ENCODE measurements at regions not wholly inside any gene's neighbourhood (a gene's known extent, or its start where the extent isn't known, plus 50 kb on each side); places are given as distances from the start of the nearest gene placed in this dataset.

GRCh38 chr2:44107974-44108373, 60.7 kb upstream of the PPM1B start:
- DNase-seq (ENCODE audit: low spot score) (no peak), ATAC-seq (ENCODE audit: insufficient number of reproducible peaks, low FRiP score, low read depth) (no peak)
- H3K4me1 ChIP-seq (ENCODE audit: control insufficient read depth in 1 of 2, low read depth in 2 of 2) = no peaks in the 10 kb centered on the region
- no peaks in the 10 kb centered on the region for H3K27me3 ChIP-seq (replicated peaks; ENCODE audit: insufficient read depth)
- TF ChIP-seq CTCF (IDR thresholded peaks at IDR 0.05) = no peak
- no peaks in the 10 kb centered on the region for H3K9me3 ChIP-seq
- no peaks in the 10 kb centered on the region for H3K36me3 ChIP-seq
- H3K4me3 ChIP-seq = no peak overlapping the region
- H3K27ac ChIP-seq = no peak overlapping the region

- ATAC-seq (ENCODE audit: insufficient number of reproducible peaks, low FRiP score, low read depth) (no peak), DNase-seq (ENCODE audit: low spot score) (no peak)
- no peak overlapping the region for H3K4me3 ChIP-seq
- no peaks in the 10 kb centered on the region for H3K36me3 ChIP-seq
- no peaks in the 10 kb centered on the region for H3K9me3 ChIP-seq
- H3K27ac ChIP-seq = no peak overlapping the region
- no peaks in the 10 kb centered on the region for H3K4me1 ChIP-seq (ENCODE audit: control insufficient read depth in 1 of 2, low read depth in 2 of 2)
- no peaks in the 10 kb centered on the region for H3K27me3 ChIP-seq (replicated peaks; ENCODE audit: insufficient read depth)
- no peak for TF ChIP-seq CTCF (IDR thresholded peaks at IDR 0.05)
Observed at GRCh38 chr2:44109166-44109565, 59.5 kb upstream of the PPM1B start.

DNA sequence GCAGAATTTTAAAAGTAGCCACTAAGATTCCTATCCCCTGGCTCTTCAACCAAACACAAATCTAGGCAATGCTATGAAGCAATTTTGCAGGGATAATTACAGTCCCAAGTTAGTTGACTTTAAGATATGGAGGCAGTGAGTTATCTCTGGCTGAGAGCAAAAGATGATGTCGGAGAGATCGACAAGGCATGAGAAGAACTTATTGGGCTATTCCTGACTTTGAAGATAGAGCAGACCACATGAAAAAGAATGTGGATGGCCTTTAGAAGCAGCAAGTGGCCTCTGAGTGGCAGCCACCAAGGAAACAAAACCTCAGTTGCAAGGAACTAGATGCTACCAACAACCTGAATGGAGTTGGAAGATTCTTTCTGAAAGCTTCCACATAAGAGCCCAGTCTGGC, 58.2 kb upstream of the PPM1B start:
- no peak for TF ChIP-seq CTCF (IDR thresholded peaks at IDR 0.05)
- DNase-seq (ENCODE audit: low spot score) = no peak
- Histone ChIP-seq H3K27me3 (replicated peaks; ENCODE audit: insufficient read depth) (no peaks in the 10 kb centered on the region), H3K4me1 (ENCODE audit: control insufficient read depth in 1 of 2, low read depth in 2 of 2) (no peaks in the 10 kb centered on the region), H3K9me3 (no peaks in the 10 kb centered on the region), H3K4me3 (no peak overlapping the region), H3K36me3 (no peaks in the 10 kb centered on the region), H3K27ac (no peak overlapping the region)
- ATAC-seq (ENCODE audit: insufficient number of reproducible peaks, low FRiP score, low read depth) = no peak

- Histone ChIP-seq H3K9me3 (no peaks in the 10 kb centered on the region), H3K4me1 (ENCODE audit: control insufficient read depth in 1 of 2, low read depth in 2 of 2) (no peaks in the 10 kb centered on the region)
- no peak for TF ChIP-seq CTCF (IDR thresholded peaks at IDR 0.05)
Observed at GRCh38 chr2:44112096-44112495, 56.6 kb upstream of the PPM1B start.

DNA sequence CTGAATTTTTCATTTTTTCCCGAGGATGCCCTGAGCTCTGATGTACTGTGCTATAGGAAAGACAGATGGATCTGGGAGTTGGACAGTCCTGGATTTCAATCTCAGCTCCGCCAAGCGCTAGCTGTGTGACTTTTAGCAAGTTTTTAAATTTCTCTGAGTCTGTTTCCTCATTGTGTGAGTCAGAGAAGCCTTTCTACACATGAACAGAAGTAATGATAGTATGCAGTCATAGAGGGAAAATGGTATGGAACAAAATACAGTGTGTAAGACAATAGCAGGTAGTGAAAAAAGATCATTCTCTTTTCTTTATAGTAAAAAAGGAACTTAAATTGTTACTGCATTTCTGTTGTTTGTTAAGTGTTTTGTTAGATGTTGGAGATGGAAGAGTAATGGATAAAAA, 52.4 kb upstream of the PPM1B start:
- no peak for TF ChIP-seq CTCF (IDR thresholded peaks at IDR 0.05)
- Histone ChIP-seq H3K4me3 (no peak overlapping the region), H3K9me3 (no peaks in the 10 kb centered on the region), H3K4me1 (ENCODE audit: control insufficient read depth in 1 of 2, low read depth in 2 of 2) (no peaks in the 10 kb centered on the region), H3K27me3 (replicated peaks; ENCODE audit: insufficient read depth) (no peaks in the 10 kb centered on the region), H3K27ac (no peak overlapping the region), H3K36me3 (no peaks in the 10 kb centered on the region)
- ATAC-seq (ENCODE audit: insufficient number of reproducible peaks, low FRiP score, low read depth) = no peak
- DNase-seq (ENCODE audit: low spot score) = no peak

More at GRCh38 chr2:44112096-44112495, 56.6 kb upstream of the PPM1B start:
- no peak for ATAC-seq (ENCODE audit: insufficient number of reproducible peaks, low FRiP score, low read depth)
- H3K27ac ChIP-seq = no peak overlapping the region
- no peak for DNase-seq (ENCODE audit: low spot score)
- H3K4me3 ChIP-seq = no peak overlapping the region
- H3K36me3 ChIP-seq = no peaks in the 10 kb centered on the region
- H3K27me3 ChIP-seq (replicated peaks; ENCODE audit: insufficient read depth) = no peaks in the 10 kb centered on the region

Measured in thoracic aorta (tissue), 2 donors.